Activated T-cell treated with anti-CD3 and anti-CD28 coated beads, Interleukin-2, amount 50 U/mL, for 48 hours (primary cell): ENCODE measurements at regions not wholly inside any gene's neighbourhood (a gene's known extent, or its start where the extent isn't known, plus 50 kb on each side); places are given as distances from the start of the nearest gene placed in this dataset.

Experiments
- DNase-seq, 2 experiments: peaks; one replicate each; pipeline ENCODE4 v3.0.0-alpha.2; 2020

DNA sequence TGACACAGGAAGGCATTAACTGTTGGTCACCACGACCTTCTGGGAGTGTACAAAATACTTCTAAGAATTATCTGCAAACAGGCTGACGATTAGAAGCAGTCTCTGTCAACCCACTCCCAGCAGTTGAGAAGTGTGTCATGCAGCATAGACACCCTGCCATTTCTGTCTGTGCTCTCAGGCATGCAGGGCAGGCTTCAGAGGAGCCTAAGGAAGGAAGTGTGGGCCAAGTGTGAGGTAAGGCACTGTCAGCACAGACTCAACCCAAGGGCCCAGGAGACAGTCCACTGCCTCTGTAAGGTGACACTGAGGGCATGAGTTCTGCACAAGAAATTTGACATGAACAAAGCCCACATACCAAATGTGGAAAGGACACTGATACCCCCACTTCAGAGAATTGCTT lies 109.0 kb upstream of the VIPR2 start:
- no peak for DNase-seq

GRCh38 chr7:159250471-159250870 lies 105.8 kb upstream of the VIPR2 start:
- DNase-seq = no peak

DNA sequence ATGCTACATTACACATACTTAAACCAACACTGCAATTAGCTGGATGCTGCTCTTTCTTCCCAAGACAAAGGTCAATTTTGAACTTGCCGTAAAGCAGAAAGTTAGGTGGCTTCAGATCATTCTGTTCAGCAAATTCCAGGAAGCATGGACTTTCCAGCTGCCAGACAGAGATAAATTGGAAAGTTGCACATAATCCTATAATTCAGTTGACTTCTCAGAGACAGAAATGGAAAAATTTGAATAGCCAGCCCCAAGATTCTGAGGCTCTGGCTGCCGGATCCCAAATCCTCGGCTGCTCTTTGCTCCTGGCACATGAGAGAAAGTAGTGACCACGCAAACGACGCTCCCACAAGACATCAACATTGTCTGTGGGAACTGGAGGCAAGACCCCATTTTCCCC lies 105.0 kb upstream of the VIPR2 start:
- no peak for DNase-seq

DNA sequence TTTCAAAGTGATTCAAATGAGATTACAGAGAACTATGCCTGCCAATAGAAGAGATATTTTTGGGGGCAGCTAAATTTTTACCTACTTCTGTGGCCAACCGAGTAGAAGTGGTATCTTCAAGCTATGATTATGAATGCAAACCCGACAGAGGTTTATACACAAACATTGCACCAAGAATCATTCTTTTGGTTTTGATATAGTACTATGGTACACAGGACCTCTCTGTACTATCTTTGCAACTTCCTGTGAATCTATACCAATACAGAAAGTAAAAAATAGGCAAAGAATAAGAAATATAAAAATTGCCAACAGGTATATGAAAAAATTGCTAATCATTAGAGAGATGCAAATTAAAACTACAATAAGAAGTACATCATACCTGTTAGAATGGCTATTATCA lies 103.2 kb upstream of the VIPR2 start:
- no peak for DNase-seq

GRCh38 chr7:159246702-159247480 lies 102.2 kb upstream of the VIPR2 start:
- no peak for DNase-seq

GRCh38 chr7:159240962-159241361 lies 96.3 kb upstream of the VIPR2 start:
- no peak for DNase-seq

GRCh38 chr7:159239028-159239427 lies 94.4 kb upstream of the VIPR2 start:
- DNase-seq = no peak

- DNase-seq = no peak
Measured at GRCh38 chr7:159238541-159238940, 93.9 kb upstream of the VIPR2 start.

GRCh38 chr7:159237022-159237653 lies 92.5 kb upstream of the VIPR2 start:
- DNase-seq = no peak

DNA sequence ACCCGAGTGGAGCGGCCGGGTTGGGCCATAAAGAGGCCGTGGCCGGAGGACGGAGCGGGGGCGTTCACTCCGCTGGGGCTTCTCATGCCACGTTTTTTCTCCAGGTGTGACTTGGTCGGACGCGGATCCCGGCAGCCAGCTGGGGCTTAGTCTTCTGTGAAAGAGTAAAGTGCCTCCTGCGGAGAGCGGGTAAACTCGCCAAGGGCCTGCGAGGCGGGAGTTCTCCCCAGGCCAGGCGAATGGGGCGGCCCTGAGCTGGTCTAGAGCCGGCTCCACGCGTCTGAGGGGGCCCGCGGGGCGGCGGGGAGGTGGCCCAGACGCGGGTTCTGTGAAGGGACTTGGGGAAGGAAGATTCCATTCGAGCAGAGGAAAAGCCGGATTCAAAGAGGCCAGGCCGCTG lies 86.3 kb upstream of the VIPR2 start:
- DNase-seq = no peak

- no peak for DNase-seq
Measured at GRCh38 chr7:159229683-159230475, 85.2 kb upstream of the VIPR2 start.

DNA sequence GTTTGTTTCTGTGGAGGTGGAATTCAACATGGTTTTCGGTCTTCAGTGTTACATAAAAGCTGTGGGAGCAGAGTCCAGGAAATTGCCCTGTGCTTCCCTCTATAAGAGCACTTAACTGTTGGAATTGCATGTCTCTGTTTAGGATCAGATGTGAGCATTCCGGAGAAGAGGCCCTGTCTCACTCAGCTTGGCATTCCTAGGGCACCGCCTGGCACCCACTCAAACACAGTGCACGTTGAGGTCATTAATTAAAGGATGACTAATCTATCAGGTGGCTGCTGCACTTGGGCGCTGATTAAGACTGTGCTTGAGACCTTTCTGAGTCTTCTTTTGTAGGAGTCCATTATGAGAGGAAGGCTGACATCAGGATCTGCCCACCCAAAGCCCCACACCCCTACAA lies 82.8 kb upstream of the VIPR2 start:
- no peak for DNase-seq

GRCh38 chr7:159226011-159226702 lies 81.5 kb upstream of the VIPR2 start:
- DNase-seq = no peak

DNA sequence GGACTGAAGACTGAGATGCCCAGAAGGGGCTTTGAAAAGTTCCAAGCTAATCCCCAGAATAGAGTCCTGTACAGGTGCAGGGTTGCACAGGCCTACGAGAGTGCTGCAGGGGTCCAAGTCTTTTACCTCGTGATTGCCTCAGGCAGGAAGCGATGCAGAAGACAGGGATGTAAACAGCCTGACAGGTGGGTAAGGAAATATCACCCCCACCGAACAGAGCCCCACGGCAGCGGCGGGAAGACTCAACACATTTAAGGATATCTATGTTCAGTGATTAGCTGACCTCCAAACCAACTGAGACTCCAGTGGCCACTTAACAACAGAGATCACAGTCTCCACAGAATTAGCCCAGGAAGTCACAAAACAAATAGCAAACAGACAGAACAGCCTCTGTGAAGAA lies 73.9 kb upstream of the VIPR2 start:
- DNase-seq = no peak

GRCh38 chr7:159218170-159218569 lies 73.5 kb upstream of the VIPR2 start:
- no peak for DNase-seq

DNA sequence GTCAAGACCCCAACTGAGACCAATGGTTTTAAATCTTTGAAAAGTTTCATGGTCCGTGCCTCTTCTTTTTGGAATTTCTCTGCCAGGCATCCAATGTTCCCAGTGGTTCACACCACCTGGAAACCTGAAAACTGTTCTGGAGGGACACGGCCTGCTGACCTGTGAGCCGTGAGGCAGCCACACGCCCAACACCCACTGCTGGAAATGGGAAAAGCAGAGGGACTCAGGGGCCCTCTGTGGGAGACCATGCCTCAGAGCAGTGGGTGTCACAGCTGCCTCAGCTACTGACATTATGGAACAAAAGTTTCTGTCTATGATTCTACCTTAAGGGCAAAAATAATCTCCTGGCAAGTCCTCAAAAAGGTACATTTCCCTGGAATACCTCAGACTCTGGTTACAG lies 70.4 kb upstream of the VIPR2 start:
- no peak for DNase-seq

DNA sequence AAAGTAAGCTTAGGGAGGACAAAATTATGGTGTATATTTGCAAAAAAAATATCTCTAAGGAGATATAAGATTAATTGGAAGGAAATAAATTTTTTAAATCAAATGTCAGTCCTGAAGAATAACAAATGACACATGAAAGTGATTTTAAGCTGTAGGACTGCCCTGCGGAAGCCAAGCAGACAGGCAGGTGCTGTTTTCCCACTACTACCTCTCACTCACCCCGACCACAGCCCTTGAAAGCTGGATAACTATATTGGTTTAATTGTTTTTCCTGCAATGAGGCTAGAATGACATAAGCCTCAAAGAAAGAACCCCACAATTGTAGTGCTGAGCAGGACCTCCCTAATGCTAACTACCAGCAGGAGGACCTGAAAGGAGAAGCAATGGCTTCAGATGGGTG lies 68.6 kb upstream of the VIPR2 start:
- DNase-seq = no peak

DNA sequence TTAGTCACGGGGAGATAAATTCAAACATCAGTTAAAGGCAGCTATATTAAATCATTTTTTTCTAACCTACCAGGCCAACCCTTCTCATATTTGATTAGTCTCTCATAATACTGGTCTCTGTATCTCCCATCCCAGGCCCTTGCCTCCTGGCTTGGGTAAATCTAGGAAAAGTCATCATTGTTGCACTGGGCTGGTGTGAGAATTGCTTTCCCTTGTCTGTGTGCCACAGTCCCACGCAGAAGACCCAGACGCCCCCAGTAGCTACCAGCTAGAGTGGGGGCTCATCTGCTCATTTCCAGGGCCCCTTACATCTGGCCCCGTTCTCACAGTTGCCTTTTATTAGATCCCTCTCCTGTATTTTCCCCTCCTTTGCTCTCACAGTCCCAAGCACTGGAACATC lies 67.6 kb upstream of the VIPR2 start:
- no peak for DNase-seq

DNA sequence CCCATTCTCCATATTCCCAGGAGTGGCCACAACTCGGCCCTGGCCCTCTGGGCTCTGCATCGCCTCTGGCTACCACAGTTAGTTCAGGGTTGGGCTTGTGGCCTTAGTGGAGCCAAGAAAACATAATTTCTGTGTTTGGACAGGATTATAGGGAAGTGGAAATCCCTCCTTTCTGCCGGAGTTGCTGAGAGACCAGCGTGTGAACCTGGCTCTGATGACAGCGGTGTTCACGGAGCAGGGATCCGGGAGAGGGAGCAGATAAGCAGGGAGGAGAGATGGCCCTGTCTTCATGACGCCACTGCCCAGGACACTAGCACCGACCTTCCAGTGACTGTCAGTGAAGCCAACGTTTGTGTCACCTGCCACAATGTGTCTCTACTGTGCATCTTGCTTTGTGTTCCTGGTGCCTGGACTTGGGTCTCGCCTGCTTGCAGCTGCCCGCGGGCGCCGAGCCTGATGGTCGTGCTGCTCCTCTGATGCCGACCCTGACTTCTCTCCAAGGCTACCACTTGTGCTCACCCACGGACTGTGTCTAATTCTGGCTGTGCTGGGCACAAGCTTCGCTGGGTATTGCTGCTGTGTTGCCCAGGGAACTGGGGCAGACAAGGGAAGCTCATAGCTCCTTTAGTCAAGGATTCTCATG lies 67.0 kb upstream of the VIPR2 start:
- DNase-seq = no peak

GRCh38 chr7:159210581-159211235 lies 66.0 kb upstream of the VIPR2 start:
- DNase-seq = no peak

DNA sequence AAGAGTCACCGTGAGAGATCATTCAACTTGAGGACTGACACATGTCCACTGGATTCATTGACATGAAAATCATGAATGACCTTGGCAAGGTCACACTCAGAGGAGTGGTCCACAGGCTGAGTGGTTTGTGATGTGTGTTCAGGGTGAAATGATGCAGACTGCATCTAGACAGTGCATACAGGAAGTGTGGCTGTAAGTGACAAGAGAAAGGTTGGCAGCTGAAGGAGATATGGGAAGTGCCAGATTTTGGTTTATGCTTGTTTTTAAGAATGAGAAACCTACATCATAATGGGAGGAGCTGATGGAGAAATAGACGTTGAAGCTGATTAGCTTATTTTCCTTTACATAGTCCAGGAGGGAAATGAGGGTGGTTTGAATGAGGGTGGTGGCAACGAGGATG lies 64.8 kb upstream of the VIPR2 start:
- DNase-seq = no peak

DNA sequence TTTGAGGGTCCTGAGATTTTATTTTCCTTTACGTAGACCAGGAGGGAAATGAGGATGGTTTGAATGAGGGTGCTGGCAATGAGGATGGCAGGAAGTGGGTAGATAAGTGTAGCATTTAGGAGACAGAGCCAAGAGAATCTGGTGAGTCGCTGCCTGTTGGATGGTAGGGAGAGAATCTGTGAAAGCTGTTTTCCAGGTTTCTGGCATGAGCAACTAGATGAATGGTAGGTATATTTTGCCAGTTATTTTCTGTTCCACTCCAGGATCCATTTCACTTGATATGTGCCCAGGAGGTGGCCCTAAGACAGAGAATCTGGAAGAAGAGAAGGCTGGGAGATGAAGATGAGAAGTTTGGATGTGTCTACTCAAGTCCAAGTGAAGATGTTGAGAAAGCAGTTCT lies 63.3 kb upstream of the VIPR2 start:
- DNase-seq = no peak
